ENCODE measurements at regions not wholly inside any gene's neighbourhood (a gene's known extent, or its start where the extent isn't known, plus 50 kb on each side); places are given as distances from the start of the nearest gene placed in this dataset.

DNA sequence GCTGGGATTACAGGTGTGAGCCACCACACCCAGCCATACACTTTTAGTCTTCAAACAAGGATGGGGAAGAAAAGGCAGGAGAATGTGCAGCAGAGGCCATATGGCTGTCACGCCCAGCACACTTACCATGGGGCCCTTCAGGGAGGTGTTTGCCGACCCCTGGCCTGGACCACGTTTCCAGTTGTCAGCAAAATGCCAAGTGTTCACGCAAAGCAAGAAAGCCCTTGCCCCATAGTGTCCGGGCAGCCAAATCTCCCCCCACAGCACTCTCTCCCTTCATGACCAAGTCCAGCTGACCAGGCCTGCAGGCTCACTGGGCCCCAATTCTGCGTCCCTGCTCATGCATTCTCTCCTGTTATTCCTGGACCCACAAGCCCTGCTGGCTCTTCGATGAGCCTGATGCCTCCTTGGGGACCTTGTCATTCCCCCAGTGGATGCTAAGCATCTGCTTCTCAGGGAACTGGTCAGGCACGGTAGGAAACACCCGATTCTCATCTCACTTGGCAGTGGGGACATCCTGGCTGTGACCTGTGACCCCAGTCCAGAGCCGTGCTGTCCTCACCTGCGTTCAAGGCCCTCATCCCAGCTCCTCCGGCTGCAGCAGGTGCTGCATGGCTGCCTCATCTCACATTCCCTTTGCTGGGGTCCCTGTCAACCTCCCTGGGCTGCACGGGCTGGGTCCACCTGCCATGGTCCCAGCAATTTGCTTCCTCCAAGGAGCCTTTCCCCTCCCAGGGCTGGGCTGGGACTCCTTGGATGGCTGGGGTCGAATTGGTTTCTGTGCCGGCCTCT lies 96.4 kb downstream of the CTTN start:
- DNase-seq (peak in 1 of 3 donors; percentile 17), ATAC-seq (no peak)
- no peaks in the 10 kb centered on the region for H3K4me1 ChIP-seq (ENCODE audit: low read depth)
- TF ChIP-seq, protein P1, sequence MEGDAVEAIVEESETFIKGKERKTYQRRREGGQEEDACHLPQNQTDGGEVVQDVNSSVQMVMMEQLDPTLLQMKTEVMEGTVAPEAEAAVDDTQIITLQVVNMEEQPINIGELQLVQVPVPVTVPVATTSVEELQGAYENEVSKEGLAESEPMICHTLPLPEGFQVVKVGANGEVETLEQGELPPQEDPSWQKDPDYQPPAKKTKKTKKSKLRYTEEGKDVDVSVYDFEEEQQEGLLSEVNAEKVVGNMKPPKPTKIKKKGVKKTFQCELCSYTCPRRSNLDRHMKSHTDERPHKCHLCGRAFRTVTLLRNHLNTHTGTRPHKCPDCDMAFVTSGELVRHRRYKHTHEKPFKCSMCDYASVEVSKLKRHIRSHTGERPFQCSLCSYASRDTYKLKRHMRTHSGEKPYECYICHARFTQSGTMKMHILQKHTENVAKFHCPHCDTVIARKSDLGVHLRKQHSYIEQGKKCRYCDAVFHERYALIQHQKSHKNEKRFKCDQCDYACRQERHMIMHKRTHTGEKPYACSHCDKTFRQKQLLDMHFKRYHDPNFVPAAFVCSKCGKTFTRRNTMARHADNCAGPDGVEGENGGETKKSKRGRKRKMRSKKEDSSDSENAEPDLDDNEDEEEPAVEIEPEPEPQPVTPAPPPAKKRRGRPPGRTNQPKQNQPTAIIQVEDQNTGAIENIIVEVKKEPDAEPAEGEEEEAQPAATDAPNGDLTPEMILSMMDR (IDR thresholded peaks at IDR 0.05): no peak
- H3K36me3 ChIP-seq (ENCODE audit: low read depth): no peaks in the 10 kb centered on the region
- intact Hi-C loops (cut with DNase I, micrococcal nuclease): no loop called here
- H3K4me3 ChIP-seq: no peak overlapping the region
- peaks cover 18% of the 10 kb centered on the region for H3K9me3 ChIP-seq

DNA sequence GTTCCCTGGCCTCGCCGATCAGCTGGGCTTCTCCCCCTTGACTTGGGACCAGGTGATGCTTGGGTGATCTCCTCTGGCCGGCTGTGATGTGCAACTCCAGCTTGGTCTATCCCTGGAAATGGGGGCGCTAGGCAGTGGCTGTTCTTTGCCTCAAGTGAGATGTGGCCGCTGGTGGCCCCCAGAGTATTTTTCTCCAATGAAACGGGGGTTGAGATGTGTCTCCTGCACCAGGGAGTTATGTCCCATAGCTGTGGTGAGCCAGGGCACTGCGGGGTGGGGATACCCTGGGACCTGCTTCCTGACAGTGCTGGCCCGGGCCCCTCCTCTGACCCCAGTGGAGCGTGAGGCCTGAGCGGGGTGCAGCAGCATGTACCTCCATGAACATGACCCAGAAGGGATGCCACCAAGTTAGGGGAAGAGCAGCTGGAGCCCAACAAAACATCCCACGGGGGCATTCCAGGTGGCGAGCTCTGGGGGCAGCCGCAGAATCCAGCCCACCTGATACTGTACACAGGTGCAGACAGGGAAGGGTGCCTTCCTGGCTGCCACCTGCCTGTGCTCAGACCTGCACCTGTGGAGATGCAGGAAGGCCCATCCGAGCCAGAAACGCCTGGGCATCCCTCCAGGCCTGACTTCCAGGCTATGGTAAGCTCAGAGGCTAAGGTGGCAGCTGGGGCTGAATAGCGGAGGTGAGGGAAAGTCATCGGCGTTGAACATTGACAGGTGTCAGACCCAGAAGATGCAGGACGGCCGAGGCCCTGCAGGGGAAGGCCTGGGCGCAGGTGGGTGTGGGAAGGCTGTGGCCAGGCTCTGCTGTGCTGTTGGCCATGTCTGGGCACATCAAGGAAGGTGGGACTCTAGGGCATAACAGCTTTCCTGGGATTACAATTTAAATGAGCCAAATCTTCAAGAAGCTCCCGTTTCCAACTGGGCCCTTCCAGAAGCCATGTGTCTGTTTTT lies 97.3 kb downstream of the CTTN start:
- ATAC-seq: no peak
- Histone ChIP-seq H3K9me3 (peaks cover 14% of the 10 kb centered on the region), H3K36me3 (ENCODE audit: low read depth) (no peaks in the 10 kb centered on the region), H3K4me3 (no peak overlapping the region), H3K4me1 (ENCODE audit: low read depth) (no peaks in the 10 kb centered on the region)
- intact Hi-C loops (cut with DNase I, micrococcal nuclease): no loop called here
- TF ChIP-seq, protein P1 (IDR thresholded peaks at IDR 0.05): no peak
- DNase-seq: peak in 1 of 3 donors; percentile 28

DNA sequence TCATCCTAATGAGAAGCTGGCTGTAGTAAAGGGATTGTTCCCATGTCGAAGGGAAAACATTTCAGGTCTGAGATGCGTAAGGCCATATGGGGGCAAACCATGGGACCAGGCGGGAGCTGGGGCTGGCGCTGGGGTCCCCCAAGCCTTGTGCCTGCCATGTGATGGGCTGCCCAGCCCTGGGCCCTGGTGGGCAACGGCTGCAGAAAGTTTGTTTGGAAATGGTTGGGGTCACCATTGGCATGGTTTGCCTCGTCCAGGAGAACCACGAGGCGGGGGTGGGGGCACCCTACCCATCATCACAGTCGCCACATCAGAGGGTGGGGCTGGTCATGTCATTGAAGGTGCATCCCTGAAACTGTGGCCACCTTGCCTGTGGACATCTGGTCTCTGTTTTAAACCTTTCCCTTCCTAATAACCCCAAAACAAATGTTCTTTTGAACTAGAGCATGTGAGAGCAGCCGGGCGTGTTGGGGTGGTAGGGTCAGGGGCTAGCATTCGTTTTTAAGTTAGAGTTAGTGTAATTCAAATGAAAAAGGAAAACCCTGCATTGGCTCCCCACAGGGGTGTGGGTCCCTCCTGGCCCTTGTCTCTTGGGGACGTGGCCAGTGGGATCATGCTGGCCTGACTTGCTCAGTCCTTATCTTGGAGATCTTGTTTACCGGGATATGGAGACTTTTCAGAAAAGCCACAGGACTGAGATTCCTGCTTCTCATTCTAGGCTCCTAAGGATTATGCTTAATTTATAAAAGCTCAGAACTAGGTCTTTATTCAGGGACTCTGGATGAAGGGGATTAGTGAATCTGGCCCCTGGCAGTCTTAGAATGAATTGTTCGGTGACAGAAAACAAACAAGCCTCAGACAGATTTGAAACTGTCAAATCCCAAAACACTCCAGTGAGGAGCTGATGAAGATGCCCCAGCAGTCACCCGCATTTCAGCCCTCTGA lies 98.5 kb downstream of the CTTN start:
- TF ChIP-seq, protein P1 (IDR thresholded peaks at IDR 0.05): no peak
- H3K9me3 ChIP-seq: peaks cover 2% of the 10 kb centered on the region
- no peak overlapping the region for H3K4me3 ChIP-seq
- ATAC-seq (no peak), DNase-seq (no peak)
- intact Hi-C loops (cut with DNase I, micrococcal nuclease): no loop called here
- H3K36me3 ChIP-seq (ENCODE audit: low read depth): no peaks in the 10 kb centered on the region
- no peaks in the 10 kb centered on the region for H3K4me1 ChIP-seq (ENCODE audit: low read depth)

DNA sequence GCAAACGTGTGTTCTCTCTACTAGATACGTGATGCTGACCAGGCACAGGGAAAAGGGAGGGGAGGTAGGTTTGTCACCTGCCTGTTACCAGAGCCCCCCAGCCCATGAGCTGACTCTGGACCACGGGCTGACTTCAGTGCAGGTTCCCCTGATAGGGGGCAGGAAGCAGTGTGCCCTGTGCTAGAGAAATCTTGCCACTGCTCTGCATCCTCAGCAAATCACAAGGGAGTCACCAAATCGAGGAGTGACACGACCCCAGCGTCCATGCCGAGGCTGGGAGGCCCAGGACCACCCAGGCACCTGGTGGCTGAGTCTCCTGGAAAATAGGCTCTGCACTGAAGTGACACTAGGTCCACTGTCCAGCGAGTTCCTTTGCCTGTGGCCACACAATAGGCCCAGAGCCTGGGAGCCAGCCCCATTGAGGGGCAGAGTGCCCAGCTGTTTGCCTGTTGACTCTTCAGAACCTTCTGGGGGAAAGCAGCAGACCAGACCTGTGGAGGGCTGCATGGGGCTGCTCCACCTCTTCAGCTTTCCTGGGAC lies 99.3 kb downstream of the CTTN start:
- TF ChIP-seq, protein P1 (IDR thresholded peaks at IDR 0.05): no peak
- H3K36me3 ChIP-seq (ENCODE audit: low read depth): no peaks in the 10 kb centered on the region
- no peaks in the 10 kb centered on the region for H3K9me3 ChIP-seq
- no peak overlapping the region for H3K4me3 ChIP-seq
- ATAC-seq (no peak), DNase-seq (no peak)
- no peaks in the 10 kb centered on the region for H3K4me1 ChIP-seq (ENCODE audit: low read depth)
- intact Hi-C loops (cut with DNase I, micrococcal nuclease): no loop called here

DNA sequence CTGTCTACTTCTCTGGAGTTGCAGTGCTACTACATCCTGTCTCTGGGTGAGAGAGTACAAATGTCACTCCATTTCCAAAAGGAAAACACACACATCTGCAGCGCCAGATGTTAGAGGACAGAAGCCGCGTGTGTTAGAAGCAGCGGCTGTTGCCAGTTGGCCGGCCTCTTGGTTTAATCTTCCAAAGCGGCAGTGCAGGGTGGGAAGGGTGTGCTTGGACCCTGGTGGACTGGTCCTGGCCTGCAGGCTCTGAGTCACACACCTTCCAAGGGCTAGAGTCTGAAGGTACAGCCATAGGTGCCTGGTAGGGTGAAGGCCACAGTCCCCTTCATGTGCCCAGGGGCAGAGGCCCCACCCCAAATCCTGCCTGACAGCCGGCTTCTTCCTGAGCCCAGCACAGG lies 99.8 kb downstream of the CTTN start:
- intact Hi-C loops (cut with DNase I, micrococcal nuclease): no loop called here
- DNase-seq: no peak

More for the DNA sequence above, 99.8 kb downstream of the CTTN start:
- no peak for ATAC-seq
- H3K4me3 ChIP-seq: no peak overlapping the region
- no peaks in the 10 kb centered on the region for H3K4me1 ChIP-seq (ENCODE audit: low read depth)
- H3K36me3 ChIP-seq (ENCODE audit: low read depth): no peaks in the 10 kb centered on the region
- H3K9me3 ChIP-seq: no peaks in the 10 kb centered on the region
- TF ChIP-seq, protein P1 (IDR thresholded peaks at IDR 0.05): no peak

Data from mucosa of descending colon (tissue), 3 donors.